G401 (cell line): ENCODE measurements at regions not wholly inside any gene's neighbourhood (a gene's known extent, or its start where the extent isn't known, plus 50 kb on each side); places are given as distances from the start of the nearest gene placed in this dataset.
"Not testable (repeated sequence)": the region's sequence is repeated elsewhere in the genome, so short reads cannot be mapped to it uniquely, and the experiment has no call there.

Experiments used
- DNase-seq: peaks from one replicate; pipeline ENCODE4 v3.0.0-alpha.2; 2015; ENCODE audit warnings: low spot score
- in situ Hi-C: cut with HindIII; loops from 2 replicates; pipeline ENCODE4 v1.10.0; 2016; ENCODE audit warnings: low sequenced_read_pairs, mixed read lengths

DNA sequence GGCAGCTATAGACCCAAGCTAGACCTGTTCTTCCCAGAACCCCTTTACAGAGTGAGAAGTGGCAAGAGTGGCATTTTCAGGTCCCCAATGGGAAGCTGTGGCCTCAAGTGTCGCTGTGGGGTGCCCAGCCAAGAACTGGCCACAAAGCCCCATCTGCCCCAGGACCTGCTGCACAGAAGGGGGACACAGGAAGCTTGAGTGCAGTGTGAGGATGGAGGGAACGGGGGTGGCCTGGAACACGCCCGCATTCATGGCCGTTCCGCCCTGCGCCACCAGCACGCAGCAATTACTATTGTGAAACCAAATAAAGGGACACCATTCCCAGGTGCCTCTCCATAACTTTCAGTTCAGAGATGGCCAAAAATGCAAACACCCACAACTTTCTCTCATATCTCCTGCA, 237.6 kb upstream of the TCERG1L start:
- in situ Hi-C loops: no loop called here
- DNase-seq: no peak

DNA sequence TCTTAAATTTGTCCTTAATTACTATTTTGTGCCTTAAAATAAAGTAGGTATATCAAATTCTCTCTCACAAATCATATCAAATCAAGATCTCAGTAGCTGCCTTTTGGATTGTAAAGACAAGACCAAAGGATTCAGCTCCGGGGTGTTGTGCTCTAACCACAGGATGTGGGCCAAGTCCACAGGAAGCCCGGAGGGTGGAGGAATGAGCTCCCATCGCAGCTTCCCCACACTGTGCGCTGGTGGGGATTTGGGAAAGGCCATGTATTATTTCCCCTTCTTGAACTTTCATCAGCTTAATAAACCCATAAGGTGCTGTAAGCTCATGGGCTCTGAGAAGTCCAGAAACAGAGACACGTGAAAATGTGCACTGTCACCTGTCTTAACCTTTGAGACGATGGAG, 241.6 kb upstream of the TCERG1L start:
- no peak for DNase-seq
- in situ Hi-C loops: no loop called here

DNA sequence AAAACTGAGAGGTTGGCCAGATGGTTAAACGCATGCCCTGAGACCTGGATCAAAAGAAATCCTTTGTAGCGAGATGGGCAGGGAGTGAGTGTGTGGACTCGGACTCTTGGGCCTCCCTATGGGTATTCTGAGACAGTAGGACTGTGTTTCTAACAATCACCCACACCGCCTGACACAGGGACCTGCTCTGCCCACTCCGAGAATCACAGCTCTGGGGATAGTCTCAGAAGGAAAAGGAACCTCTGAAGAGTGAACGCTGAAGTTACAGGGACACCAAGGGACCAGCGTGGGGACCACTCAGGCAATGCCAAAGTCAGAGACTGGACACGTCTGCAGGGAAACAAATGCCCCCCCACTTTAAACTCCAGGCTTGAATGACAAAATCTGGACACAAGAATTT, 242.1 kb upstream of the TCERG1L start:
- in situ Hi-C loops: no loop called here
- DNase-seq: no peak

DNA sequence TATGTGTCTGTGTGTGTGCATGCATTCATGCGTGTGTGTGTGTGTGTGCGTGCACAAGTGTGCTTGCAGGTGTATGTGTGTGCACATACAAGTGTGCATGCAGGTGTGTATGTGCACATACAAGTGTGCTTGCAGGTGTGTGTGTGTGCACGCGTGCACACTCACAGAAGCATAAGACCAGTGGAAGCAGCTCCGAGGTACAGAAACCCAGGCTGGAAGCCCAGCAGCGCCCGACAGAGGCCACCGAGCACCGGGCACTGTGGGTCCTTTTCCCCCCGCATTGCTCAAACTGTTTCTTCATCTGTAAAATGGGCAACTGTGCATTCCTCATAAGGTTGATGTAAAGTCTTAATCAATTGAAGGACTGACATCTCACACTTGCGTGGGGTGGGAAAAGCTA, 243.3 kb upstream of the TCERG1L start:
- no peak for DNase-seq
- in situ Hi-C loops: no loop called here

DNA sequence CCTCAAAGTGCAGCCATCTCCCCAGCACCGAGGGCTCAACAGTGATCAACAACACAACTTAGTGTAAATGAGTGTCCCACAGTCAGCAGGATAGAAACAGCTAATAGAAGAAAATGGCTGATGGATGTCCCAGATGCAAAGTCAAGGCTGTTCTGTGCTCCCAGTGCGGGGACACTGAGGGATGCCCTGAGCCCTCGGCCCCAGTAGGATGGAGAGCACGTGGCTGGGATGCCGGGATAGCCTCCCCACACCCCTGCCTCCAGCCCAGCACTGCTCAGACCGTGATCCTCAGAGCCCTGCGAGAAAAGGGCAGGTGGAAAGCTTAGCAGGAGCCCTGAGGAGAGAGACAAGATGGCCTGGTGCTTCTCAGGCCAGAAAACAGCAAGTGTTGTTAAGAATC, 243.9 kb upstream of the TCERG1L start:
- in situ Hi-C loops: no loop called here
- DNase-seq: no peak

DNA sequence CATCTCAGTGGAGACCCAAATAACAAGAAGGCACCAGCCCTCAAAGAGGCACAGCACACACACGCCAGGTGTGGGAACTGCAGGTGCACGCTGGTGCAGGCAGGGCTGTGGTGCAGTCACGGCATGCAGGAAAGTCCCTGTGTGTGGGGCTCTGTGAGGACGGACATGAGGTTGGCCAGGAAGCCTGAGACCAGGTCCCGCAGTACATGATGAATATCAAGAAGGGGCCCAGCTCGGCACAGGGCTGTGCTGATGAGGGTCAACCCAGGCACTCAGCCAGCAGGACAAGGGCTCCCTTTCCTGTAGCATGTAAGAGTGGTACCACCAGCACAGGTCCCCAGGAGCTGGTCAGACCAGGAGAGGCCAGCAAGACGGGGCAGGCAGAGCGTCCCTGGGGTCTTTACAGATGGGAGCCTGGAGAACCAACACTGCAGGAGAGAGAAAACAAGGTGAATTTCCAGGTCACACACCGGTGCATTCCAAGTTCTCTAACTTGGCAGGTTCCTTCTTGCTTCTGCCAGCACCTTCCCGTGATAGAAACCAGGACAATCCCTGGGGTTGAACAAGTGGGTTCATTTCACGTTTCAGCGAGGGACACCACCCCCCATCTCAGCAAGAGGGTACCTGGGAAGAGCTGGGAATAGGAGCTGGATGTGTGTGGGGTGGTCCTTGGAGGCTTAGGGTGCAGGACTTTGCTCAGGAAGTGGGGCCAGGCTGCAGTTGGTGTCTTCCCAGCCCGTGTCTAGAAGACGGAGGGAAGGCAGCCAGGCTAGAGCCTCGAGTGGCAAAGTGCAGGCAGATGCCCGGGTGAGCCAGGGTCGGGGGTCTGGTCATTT, 244.8 kb upstream of the TCERG1L start:
- in situ Hi-C loops: no loop called here
- DNase-seq: no peak

DNA sequence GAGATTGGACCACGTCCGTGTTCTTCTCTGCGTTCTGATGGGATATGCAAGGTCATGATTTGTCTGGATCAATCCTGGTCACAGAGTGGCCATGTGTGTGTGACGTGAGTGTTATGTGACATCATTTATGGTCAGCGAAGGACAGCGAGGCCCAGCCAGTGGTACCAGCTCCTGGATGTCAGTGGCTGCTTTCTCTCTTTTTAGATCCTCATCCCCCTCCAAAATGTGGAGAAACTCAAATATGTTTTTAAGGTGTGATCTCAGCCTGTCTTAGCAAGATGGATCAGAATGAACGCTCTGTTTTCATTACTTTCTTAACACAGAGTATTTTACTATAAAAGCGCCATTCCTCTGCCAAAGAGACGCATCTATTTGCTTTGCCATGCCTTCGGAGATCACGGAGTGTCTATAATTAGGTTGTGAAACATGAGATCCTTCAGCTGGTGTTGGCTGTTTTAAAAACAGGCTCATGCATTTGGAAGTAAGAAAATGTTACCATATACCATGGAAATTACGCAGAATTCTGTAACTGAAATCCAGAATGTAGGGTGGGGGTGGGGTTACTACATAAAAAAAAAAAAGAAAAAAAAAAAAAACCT, 245.5 kb upstream of the TCERG1L start:
- in situ Hi-C loops: no loop called here
- DNase-seq: no peak

DNA sequence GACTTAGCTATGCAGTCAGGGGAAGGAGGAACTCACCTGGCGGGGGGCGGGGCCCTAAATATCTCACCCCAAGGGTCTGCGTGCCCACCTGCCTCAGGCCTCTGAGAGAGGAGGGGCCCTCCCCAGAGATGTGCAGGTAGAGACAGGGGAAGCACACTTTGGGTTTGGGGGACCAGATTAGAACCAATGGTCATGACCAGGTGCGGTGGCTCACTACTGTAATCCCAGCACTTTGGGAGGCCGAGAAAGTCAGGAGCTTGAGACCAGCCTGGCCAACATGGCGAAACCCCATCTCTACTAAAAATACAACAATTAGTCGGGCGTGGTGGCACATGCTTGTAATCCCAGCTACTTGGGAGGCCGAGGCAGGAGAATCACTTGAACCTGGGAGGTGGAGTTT, 246.4 kb upstream of the TCERG1L start:
- in situ Hi-C loops, DNase-seq: not testable (repeated sequence)

DNA sequence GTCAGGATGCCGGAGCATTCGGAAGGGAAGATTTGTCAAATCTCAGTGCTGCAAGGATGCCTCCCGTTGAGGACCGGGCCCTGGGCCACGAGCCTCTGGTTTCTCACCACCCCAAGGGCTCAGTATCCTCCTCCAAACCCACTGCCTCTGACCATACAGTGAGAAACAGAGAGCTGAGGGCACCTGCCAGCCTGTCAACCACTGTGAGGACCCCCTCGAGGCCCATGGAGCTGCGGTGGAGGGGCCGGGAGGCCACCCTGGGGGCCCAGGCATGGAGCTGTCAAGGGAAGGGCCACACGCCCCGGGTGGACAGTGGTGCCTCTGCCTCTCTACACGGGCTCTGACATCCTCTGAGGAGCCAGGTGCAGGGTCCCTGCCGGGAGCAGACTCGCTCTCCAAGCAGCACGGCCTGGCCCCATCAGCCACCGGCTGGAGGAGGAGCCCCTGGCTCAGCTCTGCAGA, 248.0 kb upstream of the TCERG1L start:
- DNase-seq: no peak
- in situ Hi-C loops: no loop called here

DNA sequence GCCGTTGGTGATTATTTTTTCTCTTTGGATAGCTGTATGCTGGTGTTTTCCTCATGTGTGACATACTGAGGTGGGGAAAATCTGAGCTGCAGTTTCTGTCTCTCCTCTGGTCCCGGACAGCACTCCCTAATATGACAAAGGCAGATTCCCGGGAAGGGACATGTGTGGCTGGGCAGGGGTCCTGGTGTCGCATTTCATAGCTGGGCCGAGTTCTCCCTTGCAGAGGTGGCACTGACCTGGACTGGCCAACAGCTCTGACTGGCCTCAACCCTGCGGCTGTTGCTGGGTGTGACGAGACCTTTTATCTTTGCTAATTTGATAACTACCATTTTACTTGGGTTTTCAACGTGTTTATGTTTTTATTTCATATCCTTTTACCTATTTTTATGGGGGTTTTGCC, 248.6 kb upstream of the TCERG1L start:
- in situ Hi-C loops: no loop called here
- no peak for DNase-seq

DNA sequence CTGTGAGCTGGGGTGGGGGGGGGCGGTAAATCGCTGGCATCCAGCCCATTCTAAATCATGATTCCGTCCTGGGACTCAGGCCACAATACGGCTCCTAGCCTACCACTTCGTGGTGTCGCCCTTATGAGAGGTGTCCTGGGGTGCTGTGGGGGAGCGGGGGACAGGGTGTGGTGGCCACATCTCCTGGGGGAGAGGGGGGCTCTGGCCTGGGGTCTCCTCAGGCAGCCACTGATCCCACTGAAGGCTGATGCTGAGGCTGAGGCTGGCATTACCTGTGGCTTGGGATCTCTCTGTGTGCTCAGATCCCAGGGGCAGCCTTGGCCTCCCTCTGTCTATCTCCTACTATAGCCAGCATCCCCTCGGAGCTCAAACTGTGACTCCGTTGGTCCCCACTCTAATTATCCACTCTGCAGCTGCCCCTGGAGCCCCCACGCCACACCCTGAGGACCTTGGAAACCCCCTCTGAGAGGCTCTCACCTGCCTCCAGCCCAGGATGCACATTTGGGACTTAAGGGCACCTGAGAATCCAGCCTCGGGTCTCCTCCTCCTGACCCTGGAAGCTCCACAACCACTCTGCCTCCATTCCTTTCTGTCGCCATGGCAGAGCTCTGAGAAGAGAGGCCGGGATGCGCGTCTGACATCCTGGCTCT, 249.3 kb upstream of the TCERG1L start:
- no peak for DNase-seq
- in situ Hi-C loops: no loop called here

DNA sequence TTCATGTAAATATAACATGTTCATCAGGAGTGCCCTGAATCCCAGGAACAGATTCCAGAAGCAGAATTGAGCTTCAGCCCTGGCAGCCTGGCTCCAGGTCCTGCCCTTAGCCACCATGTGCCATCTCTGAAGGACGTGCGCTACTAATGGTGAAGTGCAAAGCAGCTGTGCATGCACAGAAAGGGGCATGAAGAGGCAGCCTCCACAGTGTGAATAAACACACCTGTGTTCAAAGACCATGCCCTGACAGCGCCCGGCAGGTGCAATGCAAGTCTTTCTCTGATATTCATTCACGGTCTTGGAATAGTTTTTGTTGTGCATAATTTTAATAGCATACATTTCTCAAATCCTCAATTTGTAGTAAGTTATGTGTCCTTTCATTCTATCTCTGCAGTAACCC, 250.4 kb upstream of the TCERG1L start:
- in situ Hi-C loops: no loop called here
- no peak for DNase-seq

DNA sequence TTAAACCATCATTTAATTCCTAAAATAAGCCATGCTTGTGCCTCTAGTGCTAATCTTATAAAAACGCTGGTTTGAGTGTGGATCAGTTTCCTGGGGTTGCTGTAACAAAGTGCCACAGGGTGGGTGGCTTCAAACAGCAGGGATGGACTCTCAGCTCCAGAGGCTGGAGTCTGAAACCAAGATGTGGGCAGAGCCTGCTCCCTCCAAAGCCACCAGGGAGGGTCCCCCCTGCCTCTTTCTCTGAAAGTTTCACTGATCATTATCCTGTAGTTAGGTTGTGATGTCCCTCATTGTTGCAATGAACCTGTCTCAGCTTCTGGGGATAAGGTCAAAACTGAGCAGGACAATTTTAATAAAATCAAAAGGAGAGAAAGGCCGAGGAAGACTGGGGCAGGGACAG, 251.9 kb upstream of the TCERG1L start:
- in situ Hi-C loops: no loop called here
- DNase-seq: no peak

DNA sequence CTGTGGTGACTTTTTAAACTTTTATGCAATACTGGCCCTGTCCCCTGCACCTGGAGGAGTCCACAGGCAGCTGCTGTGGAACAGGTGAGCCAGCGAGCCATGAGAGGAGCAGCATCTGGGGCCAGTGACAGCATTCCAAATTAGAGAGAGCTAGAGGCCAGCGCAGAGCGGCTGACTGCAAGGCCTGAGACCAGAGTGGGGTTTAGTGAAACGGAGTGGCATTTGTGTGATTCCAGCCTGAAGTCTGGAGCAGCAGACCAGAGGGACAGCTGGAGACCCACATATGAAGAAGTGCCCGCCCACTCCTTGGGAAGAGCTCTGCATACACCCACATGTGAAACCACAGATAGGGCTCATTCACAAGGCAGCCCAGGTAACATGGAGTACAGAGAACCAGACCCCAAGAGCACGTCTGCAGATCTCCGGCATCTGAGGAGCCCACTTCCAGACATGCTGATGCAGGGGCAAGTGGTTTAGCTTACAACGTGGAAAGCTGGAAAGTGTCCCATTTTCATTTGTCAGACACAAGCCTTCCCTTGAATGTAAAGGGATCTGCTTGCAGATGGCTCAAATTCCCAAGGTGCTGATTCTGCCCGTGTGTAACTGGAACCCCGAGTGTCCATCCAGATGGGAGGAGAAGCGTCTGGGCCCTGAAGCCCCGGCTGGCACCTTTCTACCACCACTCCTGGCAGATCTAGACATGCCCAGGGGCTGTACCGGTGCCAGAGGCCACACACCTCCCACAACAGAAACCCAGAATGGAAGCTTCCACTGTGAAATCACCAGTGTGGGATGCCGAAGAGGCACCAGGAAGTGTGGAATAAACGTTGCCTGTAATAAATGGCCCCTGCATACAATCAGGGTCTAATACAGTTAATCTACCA, 256.0 kb upstream of the TCERG1L start:
- no peak for DNase-seq
- in situ Hi-C loops: no loop called here

DNA sequence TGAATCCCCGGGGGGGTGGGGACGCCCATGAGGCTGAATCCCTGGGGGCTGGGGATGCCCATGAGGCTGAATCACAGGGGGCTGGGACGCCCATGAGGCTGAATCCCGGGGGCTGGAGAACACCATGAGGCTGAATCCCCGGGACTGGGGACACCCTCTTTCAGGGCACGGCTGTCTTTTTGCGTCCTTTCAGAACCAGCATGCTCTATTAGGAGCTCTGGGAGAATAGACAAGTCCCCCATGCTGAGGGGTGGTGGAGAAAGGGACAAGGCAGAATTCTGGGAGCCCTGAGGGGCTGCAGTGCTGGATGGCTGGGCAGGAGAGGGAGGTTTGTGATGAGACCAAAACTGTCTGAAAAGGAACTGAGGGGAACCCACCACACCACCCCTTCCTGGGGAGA, 257.3 kb upstream of the TCERG1L start:
- DNase-seq: no peak
- in situ Hi-C loops: no loop called here

DNA sequence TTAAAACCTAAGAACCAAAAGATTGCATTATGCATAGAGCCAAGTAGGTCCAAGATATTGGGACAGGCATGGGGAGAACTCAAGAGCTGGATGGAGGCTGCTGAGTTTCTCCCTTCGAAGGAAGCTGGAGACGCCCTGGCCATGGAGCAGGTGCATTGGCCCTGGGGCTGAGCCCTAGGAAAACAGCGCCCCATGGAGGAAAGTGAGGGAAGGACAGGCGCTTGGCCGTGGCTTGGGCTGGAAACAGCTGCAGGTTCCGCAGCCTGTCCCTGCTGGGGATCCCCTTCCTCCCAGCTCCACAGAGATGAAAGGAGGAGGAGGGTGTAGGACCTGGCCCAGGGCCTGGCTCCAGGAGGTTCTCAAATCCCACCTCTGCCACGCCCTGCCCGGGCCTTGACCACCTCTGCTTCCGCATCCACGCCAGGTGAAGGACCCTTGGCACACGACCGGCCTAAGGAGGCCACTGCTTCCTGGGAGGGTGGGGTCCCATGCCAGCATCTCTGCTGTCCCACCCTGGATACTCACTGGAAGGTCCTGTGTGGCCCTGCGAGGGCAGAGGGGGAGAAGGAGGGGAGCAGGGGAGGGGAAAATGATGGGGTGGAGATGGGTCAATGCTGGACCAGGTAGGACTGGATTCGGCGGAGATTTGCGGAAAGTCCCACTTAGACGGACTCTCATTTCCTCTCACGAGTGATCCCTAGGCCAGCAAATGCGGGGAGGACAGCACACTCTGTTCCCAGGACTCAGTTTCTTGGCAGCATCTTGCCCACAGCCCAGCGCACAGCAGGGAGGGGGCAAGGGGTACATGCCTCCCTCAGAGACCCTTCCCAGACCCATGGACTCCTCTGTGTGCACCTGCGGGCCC, 258.6 kb upstream of the TCERG1L start:
- no peak for DNase-seq
- in situ Hi-C loops: no loop called here

DNA sequence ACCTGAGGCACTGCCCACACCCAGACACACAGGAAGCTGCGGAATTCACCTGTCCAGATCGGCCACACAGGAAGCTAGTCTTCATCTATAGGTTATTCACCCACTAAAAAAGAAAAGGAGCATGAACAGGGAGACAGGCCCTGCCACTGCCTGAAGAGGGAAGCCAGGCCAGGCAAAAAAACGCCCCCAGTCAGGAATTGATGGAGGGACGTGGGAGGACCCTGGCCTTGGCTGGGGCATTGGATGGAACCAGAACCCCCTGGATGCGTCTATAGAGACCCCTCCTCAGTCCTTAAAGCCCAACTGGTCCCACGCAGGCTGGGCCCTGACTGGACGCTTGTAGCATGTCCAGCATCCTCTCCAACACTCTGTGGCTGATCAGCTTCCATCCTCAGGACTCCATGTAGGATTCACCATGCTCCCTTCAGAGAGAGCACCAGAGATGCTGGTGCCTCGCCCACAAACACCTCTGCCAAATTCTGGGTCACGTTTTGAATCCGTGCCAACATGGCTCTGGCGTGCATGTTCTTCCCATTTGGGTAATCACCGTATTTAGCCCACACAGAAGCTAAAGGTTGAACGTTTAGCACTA, 259.3 kb upstream of the TCERG1L start:
- no peak for DNase-seq

DNA sequence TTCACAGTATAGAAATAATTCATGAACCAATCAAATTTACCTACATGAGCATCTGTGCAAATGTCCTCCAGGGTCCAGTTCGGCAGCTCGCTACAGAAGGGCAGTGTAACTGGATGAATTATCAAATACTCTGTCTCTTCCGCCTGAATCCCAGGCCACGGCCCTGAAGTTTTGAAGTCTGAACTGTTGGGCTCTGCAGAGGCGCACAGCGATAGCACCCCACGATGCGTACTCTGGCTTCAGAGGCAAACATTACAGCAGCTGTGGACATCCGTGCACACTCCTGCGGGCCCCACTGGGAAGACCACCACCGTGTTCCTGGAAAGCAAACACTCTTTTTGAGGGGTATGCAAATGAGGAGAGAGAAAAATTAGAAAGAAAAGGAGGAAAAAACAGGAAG, 259.8 kb upstream of the TCERG1L start:
- DNase-seq: no peak
- in situ Hi-C loops: no loop called here

More for the DNA sequence above, 259.3 kb upstream of the TCERG1L start:
- in situ Hi-C loops: no loop called here
